ENCODE measurements at regions not wholly inside any gene's neighbourhood (a gene's known extent, or its start where the extent isn't known, plus 50 kb on each side); places are given as distances from the start of the nearest gene placed in this dataset.

GRCh38 chr12:115320967-115321366 lies 637.0 kb upstream of the TBX3 start:
- no peak overlapping the region for H3K4me3 ChIP-seq (replicated peaks in 1 of 2; ENCODE audit: low read depth in 1 of 2, low read length in 2 of 2)
- no peak overlapping the region for H2AFZ ChIP-seq (ENCODE audit: low read depth, low read length, poor library complexity, severe bottlenecking)
- ChIA-PET CTCF (no interaction called here), POLR2A (no interaction called here), RAD21 (ENCODE audit: low non-redundant PET in 1 of 2, low total read pairs in 2 of 2, uncharacterized antibody in 2 of 2, unreplicated experiment in 2 of 2) (no interaction called here)
- H3K9me3 ChIP-seq (ENCODE audit: control insufficient read depth in 1 of 2, insufficient read depth in 1 of 2, low read depth in 1 of 2, low read length in 2 of 2): no peaks in the 10 kb centered on the region
- BruUV-seq (replicated peaks): no TSS peak
- H4K20me1 ChIP-seq (ENCODE audit: insufficient read depth): no peaks in the 10 kb centered on the region
- no peak for TF ChIP-seq REST (IDR thresholded peaks at IDR 0.05; ENCODE audit: low read depth)
- no peak for TF ChIP-seq SP1 (IDR thresholded peaks at IDR 0.05; ENCODE audit: low read depth)
- TF ChIP-seq SIN3A (IDR thresholded peaks at IDR 0.05; ENCODE audit: low read depth): no peak
- no peak for TF ChIP-seq TCF7L2 (IDR thresholded peaks at IDR 0.05; ENCODE audit: borderline replicate concordance, extremely low read depth, insufficient read depth, insufficient read length)
- TF ChIP-seq SRF (IDR thresholded peaks at IDR 0.05; ENCODE audit: low read depth): no peak
- no peak for TF ChIP-seq POLR2AphosphoS5 (IDR thresholded peaks at IDR 0.05; ENCODE audit: low read depth, low read length)
- no peak for TF ChIP-seq CBX3 (IDR thresholded peaks at IDR 0.05; ENCODE audit: low read depth)
- TF ChIP-seq RAD21 (IDR thresholded peaks at IDR 0.05; ENCODE audit: low read depth): no peak
- TF ChIP-seq ZFX (IDR thresholded peaks at IDR 0.05): no peak
- no peak for TF ChIP-seq ELF1 (IDR thresholded peaks at IDR 0.05; ENCODE audit: borderline replicate concordance, low read depth)
- no peak for TF ChIP-seq EZH2phosphoT487 (IDR thresholded peaks at IDR 0.05; ENCODE audit: borderline replicate concordance)
- no peak for TF ChIP-seq FOSL1 (IDR thresholded peaks at IDR 0.05; ENCODE audit: low read depth)
- no peak for TF ChIP-seq MAX (IDR thresholded peaks at IDR 0.05)
- no peak for TF ChIP-seq JUND (IDR thresholded peaks at IDR 0.05)
- TF ChIP-seq ZBTB33 (IDR thresholded peaks at IDR 0.05; ENCODE audit: extremely low read depth, insufficient replicate concordance, low read length): no peak
- TF ChIP-seq POLR2A (IDR thresholded peaks at IDR 0.05; ENCODE audit: borderline replicate concordance, extremely low read depth, insufficient read depth, insufficient read length): no peak
- TF ChIP-seq YY1 (IDR thresholded peaks at IDR 0.05; ENCODE audit: extremely low read depth, insufficient replicate concordance, low read depth, low read length): no peak
- no peak for TF ChIP-seq ATF3 (IDR thresholded peaks at IDR 0.05)
- TF ChIP-seq EZH2 (IDR thresholded peaks at IDR 0.05): no peak
- no peak for TF ChIP-seq EGR1 (IDR thresholded peaks at IDR 0.05; ENCODE audit: low read depth)
- no peak overlapping the region for H3K4me2 ChIP-seq (ENCODE audit: low read length)
- H3K4me1 ChIP-seq (ENCODE audit: control insufficient read depth in 1 of 2, insufficient read depth in 2 of 2, low read length in 2 of 2): peaks cover 0 to 4% of the 10 kb centered on the region in 2 experiments; a peak in 1 of 4 replicates
- H3K9ac ChIP-seq (ENCODE audit: low read length): no peak overlapping the region
- no peak for ATAC-seq
- no peaks in the 10 kb centered on the region; the same call in 1 of the 2 replicates for H3K27me3 ChIP-seq (ENCODE audit: insufficient read depth, low read length)
- no peaks in the 10 kb centered on the region for H3K36me3 ChIP-seq (ENCODE audit: control insufficient read depth in 1 of 2, insufficient read depth in 2 of 2, low read length in 2 of 2)
- H3K79me2 ChIP-seq (ENCODE audit: insufficient read depth, low read length): no peaks in the 10 kb centered on the region
- intact Hi-C loops (cut with micrococcal nuclease): no loop called here
- DNase-seq (ENCODE audit: low read depth, low spot score): no peak
- H3K27ac ChIP-seq (ENCODE audit: low read depth, low read length): no peak overlapping the region
- no peaks in the 10 kb centered on the region for H3K9me2 ChIP-seq (ENCODE audit: insufficient read depth)

All from HCT116 (cell line).